ENCODE measurements at regions not wholly inside any gene's neighbourhood (a gene's known extent, or its start where the extent isn't known, plus 50 kb on each side); places are given as distances from the start of the nearest gene placed in this dataset.

DNA sequence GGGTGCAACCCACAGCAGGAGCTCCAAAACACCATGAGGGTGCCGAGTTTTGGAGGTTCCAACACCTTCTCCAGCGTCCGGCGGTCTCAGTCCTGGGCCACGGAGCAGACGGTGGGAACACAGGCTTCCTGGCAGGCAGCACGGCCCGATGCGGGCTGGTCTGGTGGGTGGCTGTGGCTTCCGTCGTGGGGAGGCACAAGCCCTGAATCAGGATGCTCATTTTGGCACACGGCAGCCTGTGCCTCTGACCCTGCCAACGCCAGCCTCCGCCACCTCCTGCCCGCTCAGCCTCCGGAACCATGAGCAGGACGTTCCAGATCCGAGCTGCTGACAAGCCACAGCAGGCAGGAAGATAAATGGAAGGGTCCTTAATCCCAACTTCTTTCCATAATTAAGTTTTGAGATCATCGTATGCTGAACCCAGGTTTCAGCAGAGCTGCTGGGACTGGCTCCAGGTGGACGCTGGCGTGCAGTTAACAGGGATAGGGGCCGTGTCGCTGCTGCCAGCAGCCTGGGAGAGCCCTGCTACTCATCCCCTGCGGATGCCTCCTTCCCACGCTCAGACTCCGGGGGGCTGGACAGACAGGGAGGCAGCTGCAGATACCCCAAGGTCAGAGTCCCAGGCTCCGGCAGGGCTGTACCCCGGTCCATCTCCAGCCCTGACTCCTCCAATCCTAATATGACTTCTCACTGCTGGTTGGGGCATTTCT, 136.6 kb downstream of the ENGASE start:
- H3K9me3 ChIP-seq (ENCODE audit: control insufficient read depth in 1 of 2, insufficient read depth in 1 of 2, low read depth in 1 of 2, low read length in 2 of 2) = no peaks in the 10 kb centered on the region
- H3K4me2 ChIP-seq (ENCODE audit: low read length) = no peak overlapping the region
- no peak overlapping the region for H2AFZ ChIP-seq (ENCODE audit: low read depth, low read length, poor library complexity, severe bottlenecking)
- H3K9ac ChIP-seq (ENCODE audit: low read length) = no peak overlapping the region
- DNase-seq (ENCODE audit: low read depth, low spot score) (no peak), ATAC-seq (no peak)
- no peak overlapping the region for H3K27ac ChIP-seq (ENCODE audit: low read depth, low read length)
- intact Hi-C loops (cut with micrococcal nuclease) = no loop called here
- no peaks in the 10 kb centered on the region for H3K9me2 ChIP-seq (ENCODE audit: insufficient read depth)
- no peaks in the 10 kb centered on the region for H3K36me3 ChIP-seq (ENCODE audit: control insufficient read depth in 1 of 2, insufficient read depth in 2 of 2, low read length in 2 of 2)
- RAD21 ChIA-PET (ENCODE audit: low non-redundant PET in 1 of 2, low total read pairs in 2 of 2, uncharacterized antibody in 2 of 2, unreplicated experiment in 2 of 2) = no interaction called here
- H3K79me2 ChIP-seq (ENCODE audit: insufficient read depth, low read length) = no peaks in the 10 kb centered on the region
- H3K4me1 ChIP-seq (ENCODE audit: control insufficient read depth in 1 of 2, insufficient read depth in 2 of 2, low read length in 2 of 2) = no peaks in the 10 kb centered on the region
- no peak for TF ChIP-seq ZFX (IDR thresholded peaks at IDR 0.05)
- TF ChIP-seq POLR2A (IDR thresholded peaks at IDR 0.05; ENCODE audit: borderline replicate concordance, extremely low read depth, insufficient read depth, insufficient read length) = no peak
- no peak for TF ChIP-seq EGR1 (IDR thresholded peaks at IDR 0.05; ENCODE audit: low read depth)
- no peak for TF ChIP-seq CEBPB (IDR thresholded peaks at IDR 0.05; ENCODE audit: low read depth)
- TF ChIP-seq ZNF274 (IDR thresholded peaks at IDR 0.05; ENCODE audit: low read depth, low read length) = no peak
- TF ChIP-seq TCF7L2 (IDR thresholded peaks at IDR 0.05; ENCODE audit: borderline replicate concordance, extremely low read depth, insufficient read depth, insufficient read length) = no peak
- no peak for TF ChIP-seq CBX3 (IDR thresholded peaks at IDR 0.05; ENCODE audit: low read depth)
- TF ChIP-seq EZH2phosphoT487 (IDR thresholded peaks at IDR 0.05; ENCODE audit: borderline replicate concordance) = no peak
- BruUV-seq (replicated peaks) = no TSS peak
- no peaks in the 10 kb centered on the region for H4K20me1 ChIP-seq (ENCODE audit: insufficient read depth)
- peaks cover 71% of the 10 kb centered on the region for H3K27me3 ChIP-seq (ENCODE audit: insufficient read depth, low read length)
- CTCF ChIA-PET = no interaction called here
- H3K4me3 ChIP-seq (replicated peaks in 1 of 2; ENCODE audit: low read depth in 1 of 2, low read length in 2 of 2) = no peak overlapping the region
- POLR2A ChIA-PET = no interaction called here

DNA sequence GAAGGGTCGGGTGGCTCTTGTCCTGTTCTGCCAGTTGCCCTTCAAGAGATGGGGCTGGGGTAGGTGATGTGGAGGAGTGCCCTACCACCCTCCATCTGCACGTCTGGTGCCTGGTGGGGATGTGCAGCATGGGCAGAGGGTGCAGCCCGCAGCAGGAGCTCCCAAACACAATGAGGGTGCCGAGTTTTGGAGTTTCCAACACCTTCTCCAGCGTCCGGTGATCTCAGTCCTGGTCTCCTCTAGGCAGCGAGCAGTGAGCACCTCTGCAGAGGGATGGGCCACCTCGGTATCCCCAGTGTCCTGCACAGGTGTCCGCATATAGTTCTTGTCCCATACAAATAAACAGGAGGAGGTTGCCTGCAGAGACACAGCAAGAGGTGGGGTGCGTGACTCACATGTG, 136.0 kb downstream of the ENGASE start:
- intact Hi-C loops (cut with micrococcal nuclease) = no loop called here
- Histone ChIP-seq H3K4me2 (ENCODE audit: low read length) (no peak overlapping the region), H3K79me2 (ENCODE audit: insufficient read depth, low read length) (no peaks in the 10 kb centered on the region), H3K9me2 (ENCODE audit: insufficient read depth) (no peaks in the 10 kb centered on the region), H3K36me3 (ENCODE audit: control insufficient read depth in 1 of 2, insufficient read depth in 2 of 2, low read length in 2 of 2) (no peaks in the 10 kb centered on the region), H3K4me1 (ENCODE audit: control insufficient read depth in 1 of 2, insufficient read depth in 2 of 2, low read length in 2 of 2) (no peaks in the 10 kb centered on the region), H3K27me3 (ENCODE audit: insufficient read depth, low read length) (peaks cover 77% of the 10 kb centered on the region), H3K9me3 (ENCODE audit: control insufficient read depth in 1 of 2, insufficient read depth in 1 of 2, low read depth in 1 of 2, low read length in 2 of 2) (no peaks in the 10 kb centered on the region), H4K20me1 (ENCODE audit: insufficient read depth) (no peaks in the 10 kb centered on the region), H2AFZ (ENCODE audit: low read depth, low read length, poor library complexity, severe bottlenecking) (no peak overlapping the region), H3K9ac (ENCODE audit: low read length) (no peak overlapping the region), H3K27ac (ENCODE audit: low read depth, low read length) (no peak overlapping the region), H3K4me3 (replicated peaks in 1 of 2; ENCODE audit: low read depth in 1 of 2, low read length in 2 of 2) (no peak overlapping the region)
- DNase-seq (ENCODE audit: low read depth, low spot score) (no peak), ATAC-seq (no peak)
- BruUV-seq (replicated peaks) = no TSS peak
- ChIA-PET CTCF (no interaction called here), POLR2A (no interaction called here), RAD21 (ENCODE audit: low non-redundant PET in 1 of 2, low total read pairs in 2 of 2, uncharacterized antibody in 2 of 2, unreplicated experiment in 2 of 2) (no interaction called here)
- TF ChIP-seq EZH2phosphoT487 (IDR thresholded peaks at IDR 0.05; ENCODE audit: borderline replicate concordance) (no peak), SIN3A (IDR thresholded peaks at IDR 0.05; ENCODE audit: low read depth) (no peak), ELF1 (IDR thresholded peaks at IDR 0.05; ENCODE audit: borderline replicate concordance, low read depth) (no peak), POLR2A (IDR thresholded peaks at IDR 0.05; ENCODE audit: borderline replicate concordance, extremely low read depth, insufficient read depth, insufficient read length) (no peak), EZH2 (IDR thresholded peaks at IDR 0.05) (no peak), SP1 (IDR thresholded peaks at IDR 0.05; ENCODE audit: low read depth) (no peak), ZFX (IDR thresholded peaks at IDR 0.05) (no peak), JUND (IDR thresholded peaks at IDR 0.05) (no peak), ZNF274 (IDR thresholded peaks at IDR 0.05; ENCODE audit: low read depth, low read length) (no peak), TCF7L2 (IDR thresholded peaks at IDR 0.05; ENCODE audit: borderline replicate concordance, extremely low read depth, insufficient read depth, insufficient read length) (no peak), RAD21 (IDR thresholded peaks at IDR 0.05; ENCODE audit: low read depth) (no peak), CBX3 (IDR thresholded peaks at IDR 0.05; ENCODE audit: low read depth) (no peak), FOSL1 (IDR thresholded peaks at IDR 0.05; ENCODE audit: low read depth) (no peak), SRF (IDR thresholded peaks at IDR 0.05; ENCODE audit: low read depth) (no peak)
- TF ChIP-seq, protein P1, sequence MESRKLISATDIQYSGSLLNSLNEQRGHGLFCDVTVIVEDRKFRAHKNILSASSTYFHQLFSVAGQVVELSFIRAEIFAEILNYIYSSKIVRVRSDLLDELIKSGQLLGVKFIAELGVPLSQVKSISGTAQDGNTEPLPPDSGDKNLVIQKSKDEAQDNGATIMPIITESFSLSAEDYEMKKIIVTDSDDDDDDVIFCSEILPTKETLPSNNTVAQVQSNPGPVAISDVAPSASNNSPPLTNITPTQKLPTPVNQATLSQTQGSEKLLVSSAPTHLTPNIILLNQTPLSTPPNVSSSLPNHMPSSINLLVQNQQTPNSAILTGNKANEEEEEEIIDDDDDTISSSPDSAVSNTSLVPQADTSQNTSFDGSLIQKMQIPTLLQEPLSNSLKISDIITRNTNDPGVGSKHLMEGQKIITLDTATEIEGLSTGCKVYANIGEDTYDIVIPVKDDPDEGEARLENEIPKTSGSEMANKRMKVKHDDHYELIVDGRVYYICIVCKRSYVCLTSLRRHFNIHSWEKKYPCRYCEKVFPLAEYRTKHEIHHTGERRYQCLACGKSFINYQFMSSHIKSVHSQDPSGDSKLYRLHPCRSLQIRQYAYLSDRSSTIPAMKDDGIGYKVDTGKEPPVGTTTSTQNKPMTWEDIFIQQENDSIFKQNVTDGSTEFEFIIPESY (IDR thresholded peaks at IDR 0.05; ENCODE audit: extremely low read depth, insufficient replicate concordance, low read length) = no peak
- TF ChIP-seq, protein P2, sequence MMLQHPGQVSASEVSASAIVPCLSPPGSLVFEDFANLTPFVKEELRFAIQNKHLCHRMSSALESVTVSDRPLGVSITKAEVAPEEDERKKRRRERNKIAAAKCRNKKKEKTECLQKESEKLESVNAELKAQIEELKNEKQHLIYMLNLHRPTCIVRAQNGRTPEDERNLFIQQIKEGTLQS (IDR thresholded peaks at IDR 0.05) = no peak
